ENCODE measurements at regions not wholly inside any gene's neighbourhood (a gene's known extent, or its start where the extent isn't known, plus 50 kb on each side); places are given as distances from the start of the nearest gene placed in this dataset.

- TF ChIP-seq CTCF (IDR thresholded peaks at IDR 0.05; ENCODE audit: insufficient read depth, low read length) (no peak), POLR2AphosphoS5 (IDR thresholded peaks at IDR 0.05; ENCODE audit: low read depth) (no peak), GABPA (IDR thresholded peaks at IDR 0.05; ENCODE audit: low read depth) (no peak), SPI1 (IDR thresholded peaks at IDR 0.05; ENCODE audit: borderline replicate concordance, low read depth) (no peak)
- TF ChIP-seq, protein P1, sequence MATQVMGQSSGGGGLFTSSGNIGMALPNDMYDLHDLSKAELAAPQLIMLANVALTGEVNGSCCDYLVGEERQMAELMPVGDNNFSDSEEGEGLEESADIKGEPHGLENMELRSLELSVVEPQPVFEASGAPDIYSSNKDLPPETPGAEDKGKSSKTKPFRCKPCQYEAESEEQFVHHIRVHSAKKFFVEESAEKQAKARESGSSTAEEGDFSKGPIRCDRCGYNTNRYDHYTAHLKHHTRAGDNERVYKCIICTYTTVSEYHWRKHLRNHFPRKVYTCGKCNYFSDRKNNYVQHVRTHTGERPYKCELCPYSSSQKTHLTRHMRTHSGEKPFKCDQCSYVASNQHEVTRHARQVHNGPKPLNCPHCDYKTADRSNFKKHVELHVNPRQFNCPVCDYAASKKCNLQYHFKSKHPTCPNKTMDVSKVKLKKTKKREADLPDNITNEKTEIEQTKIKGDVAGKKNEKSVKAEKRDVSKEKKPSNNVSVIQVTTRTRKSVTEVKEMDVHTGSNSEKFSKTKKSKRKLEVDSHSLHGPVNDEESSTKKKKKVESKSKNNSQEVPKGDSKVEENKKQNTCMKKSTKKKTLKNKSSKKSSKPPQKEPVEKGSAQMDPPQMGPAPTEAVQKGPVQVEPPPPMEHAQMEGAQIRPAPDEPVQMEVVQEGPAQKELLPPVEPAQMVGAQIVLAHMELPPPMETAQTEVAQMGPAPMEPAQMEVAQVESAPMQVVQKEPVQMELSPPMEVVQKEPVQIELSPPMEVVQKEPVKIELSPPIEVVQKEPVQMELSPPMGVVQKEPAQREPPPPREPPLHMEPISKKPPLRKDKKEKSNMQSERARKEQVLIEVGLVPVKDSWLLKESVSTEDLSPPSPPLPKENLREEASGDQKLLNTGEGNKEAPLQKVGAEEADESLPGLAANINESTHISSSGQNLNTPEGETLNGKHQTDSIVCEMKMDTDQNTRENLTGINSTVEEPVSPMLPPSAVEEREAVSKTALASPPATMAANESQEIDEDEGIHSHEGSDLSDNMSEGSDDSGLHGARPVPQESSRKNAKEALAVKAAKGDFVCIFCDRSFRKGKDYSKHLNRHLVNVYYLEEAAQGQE (IDR thresholded peaks at IDR 0.05; ENCODE audit: insufficient replicate concordance, low read depth), result no peak
These were observed 573.7 kb upstream of the NXPH2 start for GRCh38 chr2:139353874-139354273.
